ENCODE measurements at regions not wholly inside any gene's neighbourhood (a gene's known extent, or its start where the extent isn't known, plus 50 kb on each side); places are given as distances from the start of the nearest gene placed in this dataset.
"Not testable (repeated sequence)": the region's sequence is repeated elsewhere in the genome, so short reads cannot be mapped to it uniquely, and the experiment has no call there.

DNA sequence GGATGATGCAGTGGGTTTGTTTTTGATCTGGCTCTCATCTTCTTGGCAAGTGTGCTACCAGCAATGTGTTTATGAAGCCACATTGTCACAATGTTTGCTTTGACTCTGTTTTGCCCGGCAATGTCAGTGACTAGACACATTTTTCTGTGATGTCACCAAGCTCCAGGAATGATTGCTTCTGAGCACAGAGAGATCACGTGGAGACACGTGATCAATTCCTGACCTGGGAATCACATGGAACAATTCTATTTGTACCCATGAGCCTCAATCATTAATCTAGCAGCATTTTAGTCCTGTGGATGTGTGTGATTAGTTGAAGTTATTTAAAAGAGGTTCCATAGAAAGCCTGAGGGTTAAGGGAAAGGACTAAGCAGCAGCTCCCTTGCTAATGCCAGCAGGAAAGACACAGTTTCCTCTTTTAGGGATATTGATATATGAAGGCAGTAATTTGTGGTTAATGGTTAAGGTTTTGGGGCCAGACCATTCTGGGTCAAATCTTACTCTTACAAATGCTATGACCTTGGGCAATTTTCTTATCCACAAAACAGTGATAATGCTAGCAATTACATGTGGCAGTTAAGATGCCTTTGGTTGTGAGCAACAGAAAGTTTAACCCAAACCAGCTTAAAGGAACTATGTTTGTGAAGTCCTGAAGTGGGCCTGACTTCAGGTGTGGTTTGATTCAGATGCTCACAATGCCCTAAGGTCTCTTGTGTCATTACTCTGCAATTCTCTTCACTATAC is 59.0 kb downstream of the FASLG start:
- no peak for DNase-seq

DNA sequence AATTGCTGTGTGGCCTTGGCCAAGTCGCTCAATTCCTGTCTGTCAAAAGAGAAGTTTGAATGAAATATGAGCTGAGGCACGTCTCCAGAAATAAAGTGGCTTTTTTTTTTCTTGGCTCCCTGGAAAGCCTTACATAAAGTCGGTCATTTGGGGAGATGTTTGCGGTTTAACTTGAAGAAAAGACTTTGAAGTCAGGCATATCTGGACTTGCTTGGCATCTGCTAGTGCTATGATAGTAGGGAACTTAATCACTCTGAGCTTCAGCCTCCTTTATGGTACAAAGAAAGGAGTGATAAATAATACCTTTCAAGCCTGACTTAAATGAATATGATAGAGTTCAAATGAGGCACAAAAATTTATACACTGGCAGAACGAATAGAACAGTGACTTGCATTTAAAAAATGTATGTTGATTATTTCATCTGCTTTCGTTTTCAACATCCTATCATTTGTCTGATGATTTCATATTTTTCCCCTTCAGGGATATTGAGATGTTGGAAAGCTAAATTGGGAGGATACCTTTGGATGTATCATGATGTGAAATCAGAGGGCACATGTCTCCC is 60.2 kb downstream of the FASLG start:
- no peak for DNase-seq

DNA sequence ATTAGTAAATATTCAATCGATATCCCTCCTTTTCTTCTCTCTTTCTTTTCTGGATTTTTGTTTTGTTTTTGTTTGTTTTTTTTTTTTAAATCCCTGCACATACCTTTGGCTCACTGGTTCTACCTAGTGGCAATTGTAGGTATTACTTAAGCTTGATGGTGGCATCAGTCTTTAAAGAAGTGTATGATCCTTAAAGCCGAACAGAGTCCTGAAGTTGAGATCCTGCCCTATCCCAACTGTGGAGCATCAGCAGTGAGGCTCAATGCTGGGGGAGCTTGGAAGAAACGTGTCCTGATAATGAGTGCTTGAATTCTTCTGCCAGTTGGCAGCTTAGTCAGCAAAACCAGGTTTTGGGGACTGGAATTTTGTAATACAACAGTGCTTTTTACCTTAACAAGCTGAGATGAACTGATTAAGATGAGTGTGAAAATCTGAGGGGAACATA is 60.8 kb downstream of the FASLG start:
- no peak for DNase-seq

DNA sequence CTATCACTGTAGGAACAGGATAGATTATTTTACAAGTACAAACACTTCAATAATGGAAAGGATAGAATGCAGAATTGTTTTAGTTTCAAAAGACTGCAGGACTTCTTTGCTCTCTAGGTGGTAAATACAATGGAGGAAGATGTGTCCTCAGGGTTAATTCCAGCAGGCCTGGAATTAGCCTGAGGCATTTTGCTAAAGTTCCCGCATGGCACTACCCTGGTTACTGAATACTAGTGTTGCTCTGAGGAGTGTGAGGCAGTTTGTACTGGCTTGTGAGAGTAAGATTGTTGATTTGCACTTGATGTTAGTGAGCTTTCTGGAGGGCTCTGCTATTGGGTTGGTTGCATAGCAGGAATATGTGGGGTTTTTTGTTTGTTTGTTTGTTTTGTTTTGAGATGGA is 61.4 kb downstream of the FASLG start:
- DNase-seq, result no peak

DNA sequence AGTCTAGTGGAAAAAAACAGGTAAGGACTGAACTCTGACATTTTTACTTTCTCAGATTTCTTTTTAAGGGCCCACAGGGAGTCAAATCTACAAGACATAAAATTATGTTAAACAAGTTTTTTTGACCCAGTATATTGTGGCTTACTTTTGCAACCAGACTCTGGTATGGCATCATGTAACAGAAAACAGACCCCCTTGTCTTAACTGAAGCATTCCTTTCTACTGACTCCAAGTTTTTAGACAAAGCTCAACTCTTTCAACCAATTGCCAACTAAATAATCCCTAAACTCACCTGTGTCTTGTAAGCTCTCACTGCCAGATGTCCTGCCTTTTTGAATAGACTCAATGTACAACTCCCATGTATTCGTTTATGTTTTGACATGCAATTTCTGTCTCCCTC is 64.3 kb downstream of the FASLG start:
- DNase-seq, result no peak

DNA sequence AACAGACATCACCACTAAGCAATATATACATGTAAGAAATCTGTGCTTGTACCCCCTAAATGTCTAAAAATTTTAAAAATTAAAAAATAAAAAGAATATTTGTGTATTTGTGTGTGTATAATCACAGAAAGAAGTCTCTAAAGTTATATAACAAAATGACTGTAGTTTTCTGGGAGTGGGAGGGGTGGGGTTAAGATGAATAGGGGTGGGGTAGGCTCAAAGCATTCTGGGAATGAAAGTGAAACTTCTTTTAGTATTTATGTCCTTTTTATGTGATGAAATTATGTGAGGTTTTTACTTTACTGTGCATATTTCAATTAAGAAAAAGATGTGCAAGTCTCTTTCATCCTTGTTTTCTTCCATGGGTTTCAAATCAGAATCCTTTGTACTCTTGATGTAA is 65.3 kb downstream of the FASLG start:
- DNase-seq, result no peak

DNA sequence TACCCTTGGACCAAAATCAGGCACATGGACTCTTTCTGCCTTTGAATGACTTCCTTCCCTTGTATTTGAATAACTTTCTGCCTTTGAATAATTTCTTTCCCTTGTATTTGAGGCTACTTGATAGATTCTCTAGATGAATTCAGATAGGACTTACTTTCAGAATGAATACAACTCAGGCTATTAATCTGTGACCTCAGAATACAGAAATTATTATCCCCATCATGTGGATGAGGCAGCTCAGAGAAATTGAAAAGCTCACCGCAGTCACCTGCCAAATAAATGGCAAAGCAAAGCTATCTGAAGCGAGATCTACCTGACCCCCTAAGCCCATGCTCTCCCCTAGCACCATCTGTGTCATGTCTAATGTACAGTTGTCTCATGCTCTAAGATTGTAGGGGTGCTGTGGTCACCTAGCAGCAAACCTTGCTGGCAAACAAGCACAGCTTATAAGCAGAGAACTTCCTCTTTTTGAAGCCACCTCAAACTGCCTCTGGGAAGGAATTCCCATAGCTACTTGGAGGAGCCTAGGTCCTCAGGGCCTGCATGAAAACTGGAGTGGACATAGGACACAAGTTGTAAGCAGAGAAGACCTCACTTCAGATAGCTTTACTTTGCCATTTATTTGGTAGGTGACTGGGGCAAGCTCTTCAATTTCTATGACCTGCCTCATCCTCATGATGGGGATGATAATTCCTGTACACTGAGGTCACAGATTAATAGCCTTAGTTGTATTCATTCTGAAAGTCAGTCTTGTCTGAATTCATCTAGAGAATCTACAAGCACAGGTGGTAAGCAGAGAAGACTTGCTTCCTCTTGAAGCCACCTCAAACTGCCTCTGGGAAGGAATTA is 66.1 kb downstream of the FASLG start:
- DNase-seq, result no peak

DNA sequence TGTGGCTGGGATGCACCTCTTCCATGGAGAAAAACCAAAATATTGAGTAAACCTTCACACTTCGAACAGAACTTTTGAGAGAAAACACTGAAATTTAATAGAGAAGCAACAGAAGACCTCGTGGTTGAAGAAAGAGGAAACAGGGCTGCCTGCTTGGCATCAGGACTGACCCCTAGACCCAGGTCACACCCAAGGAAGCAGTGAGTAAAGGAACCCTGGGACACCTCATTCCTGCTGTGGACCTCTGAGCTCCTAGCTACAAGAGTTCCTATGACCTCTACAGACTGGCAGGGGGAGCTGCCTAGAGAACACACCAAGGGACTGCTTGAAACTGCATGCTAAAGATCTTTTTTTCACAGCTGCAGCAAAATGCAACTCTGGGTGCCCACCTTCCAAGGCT is 67.8 kb downstream of the FASLG start:
- no peak for DNase-seq

DNA sequence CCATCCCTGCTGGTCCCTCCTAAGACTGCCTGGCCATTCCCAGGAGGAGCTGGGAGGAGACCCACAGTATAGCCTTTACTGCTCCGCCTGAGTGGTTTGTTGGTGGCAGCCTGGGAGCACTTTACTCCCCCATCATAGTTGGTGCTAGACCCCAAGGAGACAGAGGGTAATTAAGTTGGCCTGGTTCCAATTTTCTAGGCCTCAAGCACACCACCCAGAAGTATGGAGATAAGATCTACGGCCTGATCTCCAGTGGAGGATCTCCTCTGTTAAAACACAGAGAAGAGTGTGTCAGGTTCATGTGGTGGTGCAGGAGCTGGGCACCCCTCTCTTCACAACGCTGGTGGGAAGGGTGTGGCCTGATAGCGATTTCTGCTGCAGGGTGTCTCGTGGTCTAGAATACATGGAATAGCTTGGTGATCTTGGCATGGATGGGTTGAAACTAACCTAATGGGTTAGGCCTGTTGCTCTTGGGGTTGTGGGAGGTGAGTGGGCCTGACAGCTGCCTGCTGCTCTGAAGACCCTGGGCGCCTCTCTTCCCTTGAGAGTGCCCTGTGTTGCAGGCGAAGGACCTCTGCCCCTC is 68.5 kb downstream of the FASLG start:
- no peak for DNase-seq

DNA sequence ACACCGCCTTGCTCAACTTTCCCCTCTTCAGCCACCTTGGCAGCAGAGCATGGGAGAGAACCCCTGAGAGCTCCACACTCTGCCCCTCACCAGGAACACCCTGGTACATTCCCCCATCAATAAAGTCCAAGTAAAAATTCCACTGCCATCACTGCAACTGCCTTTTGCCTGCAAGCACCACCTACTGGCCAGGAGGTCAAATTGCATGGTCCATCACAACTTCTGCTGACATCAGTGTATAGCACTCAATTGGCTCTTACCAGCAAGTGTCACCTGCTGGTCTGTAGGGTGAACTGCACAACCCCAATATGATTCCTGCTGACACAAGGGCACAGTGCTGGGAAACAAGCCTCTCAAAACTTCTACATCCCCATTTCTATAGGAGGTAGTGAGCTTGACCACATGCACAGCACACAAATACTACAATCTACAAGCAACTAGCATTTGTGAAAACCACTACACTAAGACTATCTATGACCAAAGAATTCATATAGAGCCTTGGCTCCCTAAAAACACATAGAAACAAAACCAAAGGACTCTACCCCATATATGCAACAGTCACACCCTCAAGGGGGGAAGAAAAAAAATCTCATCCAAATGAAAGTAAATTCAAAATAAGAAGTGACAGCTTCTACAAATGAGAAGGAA is 69.2 kb downstream of the FASLG start:
- DNase-seq, result peak; percentile 75

DNA sequence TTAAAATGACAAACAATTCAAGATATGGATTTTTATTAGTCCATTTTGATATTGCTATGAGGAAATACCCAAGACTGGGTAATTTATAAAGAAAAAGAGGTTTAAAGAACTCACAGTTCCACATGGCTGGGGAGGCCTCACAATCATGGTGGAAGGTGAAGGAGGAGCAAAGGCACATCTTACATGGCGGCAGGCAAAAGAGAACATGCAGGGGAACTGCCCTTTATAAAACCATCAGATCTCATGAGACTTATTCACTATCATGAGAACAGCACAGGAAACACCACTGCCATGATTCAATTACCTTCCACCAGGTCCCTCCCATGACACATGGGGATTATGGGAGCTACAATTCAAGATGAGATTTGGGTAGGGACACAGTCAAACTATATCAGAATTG is 69.8 kb downstream of the FASLG start:
- DNase-seq, result not testable (repeated sequence)

DNA sequence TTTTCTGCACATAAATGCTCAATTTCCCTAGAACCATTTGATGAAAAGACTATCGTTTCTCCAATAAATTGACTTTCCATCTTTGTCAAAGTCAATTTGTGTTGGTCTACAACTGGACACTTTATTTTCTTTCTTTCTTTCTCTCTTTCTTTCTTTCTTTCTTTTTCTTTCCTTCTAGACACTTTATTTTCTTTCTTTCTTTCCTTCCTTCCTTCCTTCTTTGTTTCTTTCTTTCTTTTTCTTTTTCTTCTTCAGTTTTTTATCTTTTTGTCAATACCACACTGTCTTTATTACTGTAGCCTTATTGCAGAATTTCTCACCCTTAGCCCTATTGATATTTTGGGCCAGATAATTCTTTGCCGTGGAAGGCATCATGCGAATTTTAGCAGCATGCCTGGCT is 73.5 kb downstream of the FASLG start:
- no peak for DNase-seq

DNA sequence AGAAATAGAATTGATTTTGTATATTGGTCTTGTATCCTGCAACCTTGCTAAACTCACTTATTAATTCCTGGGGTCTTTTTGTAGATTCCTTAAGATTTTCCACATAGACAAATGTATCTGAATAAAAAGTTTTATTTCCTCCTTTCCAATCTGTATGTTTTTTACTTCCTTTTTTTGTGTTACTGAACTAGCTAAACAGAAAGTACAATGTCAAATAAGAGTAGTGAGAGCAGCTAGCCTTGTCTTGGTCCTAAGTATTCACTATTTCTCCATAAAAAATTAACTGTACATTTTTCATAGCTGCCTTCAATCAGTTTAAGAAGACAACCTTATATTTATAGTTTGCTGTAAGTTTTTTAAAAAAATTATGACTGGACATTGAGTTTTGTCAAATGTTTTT is 74.9 kb downstream of the FASLG start:
- no peak for DNase-seq

DNA sequence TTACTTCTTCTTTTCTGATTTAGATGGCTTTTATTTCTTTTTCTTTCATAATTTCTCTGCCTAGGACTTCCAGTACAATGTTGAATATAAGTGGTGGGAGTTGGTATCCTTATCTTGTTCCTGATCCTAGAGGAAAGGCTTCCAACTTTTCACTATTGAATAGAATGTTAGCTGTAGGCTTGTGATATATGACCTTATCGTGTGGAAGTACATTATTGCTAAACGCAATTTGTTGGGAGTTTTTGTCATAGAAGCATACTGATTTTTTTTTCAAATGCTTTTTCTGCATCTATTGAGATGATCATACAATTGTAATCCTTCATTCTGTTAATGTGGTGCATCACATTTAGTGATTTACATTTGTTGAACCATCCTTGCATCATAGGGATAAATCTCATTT is 79.5 kb downstream of the FASLG start:
- no peak for DNase-seq

DNA sequence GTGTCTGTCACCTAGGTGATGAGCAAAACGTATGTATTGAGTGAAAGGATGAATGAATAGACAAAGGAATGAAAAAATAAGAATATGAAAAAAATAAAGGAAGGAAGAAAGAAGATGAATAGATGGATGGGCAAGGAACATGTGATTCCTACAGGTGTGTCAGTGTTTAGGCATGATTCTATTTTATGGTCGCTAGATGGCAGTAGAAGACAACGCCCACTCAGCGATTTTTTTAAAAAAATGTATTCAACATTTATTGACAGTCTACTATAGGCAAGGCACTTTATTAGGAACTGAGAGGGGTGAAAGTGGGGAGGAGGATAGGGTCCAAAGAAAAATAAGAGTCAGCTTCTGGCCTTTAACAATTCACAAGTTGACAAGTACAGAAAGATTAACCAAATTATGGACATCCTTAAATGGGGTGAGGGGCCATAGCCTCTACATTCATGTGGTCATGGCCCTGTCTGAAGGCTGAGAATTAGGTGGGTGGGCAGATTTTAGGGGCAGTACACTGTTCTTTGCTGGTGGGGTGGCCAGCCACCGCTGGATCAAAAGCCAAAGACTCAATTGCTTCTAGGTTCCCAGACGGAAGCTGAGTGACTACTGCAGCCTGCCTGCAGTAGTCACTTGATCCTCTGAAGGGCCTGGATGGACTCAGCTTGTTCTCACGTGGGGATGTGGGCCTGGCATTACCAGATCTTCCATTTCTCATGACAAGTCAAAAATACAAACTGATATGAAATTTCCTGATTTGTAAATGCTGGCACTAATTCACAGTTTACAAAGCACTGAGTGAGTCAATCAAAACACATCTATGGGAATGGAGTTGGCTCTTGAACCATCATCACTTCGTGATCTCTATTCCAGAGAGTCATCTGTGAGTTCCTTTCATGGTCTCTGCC is 83.9 kb downstream of the FASLG start:
- DNase-seq, result no peak

DNA sequence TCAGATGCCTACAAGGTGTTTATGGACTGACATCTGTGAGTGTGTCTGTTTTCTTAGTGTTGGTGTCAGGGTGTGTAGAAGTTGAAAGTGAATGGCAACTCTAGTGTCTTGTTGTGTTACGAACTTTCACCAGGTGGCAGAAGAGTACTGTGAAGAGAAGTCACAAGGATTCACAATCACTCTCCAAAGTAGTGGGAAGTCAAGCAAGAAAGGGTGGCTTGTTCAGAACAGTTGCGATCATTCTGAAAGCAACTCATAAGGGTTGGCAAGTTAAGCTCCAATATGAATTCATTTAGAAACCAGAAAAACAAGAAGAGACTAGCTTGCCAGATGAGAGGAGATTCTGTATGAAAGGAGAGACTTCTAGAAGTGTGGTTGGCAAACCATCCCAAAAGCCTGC is 86.1 kb downstream of the FASLG start:
- DNase-seq, result no peak

DNA sequence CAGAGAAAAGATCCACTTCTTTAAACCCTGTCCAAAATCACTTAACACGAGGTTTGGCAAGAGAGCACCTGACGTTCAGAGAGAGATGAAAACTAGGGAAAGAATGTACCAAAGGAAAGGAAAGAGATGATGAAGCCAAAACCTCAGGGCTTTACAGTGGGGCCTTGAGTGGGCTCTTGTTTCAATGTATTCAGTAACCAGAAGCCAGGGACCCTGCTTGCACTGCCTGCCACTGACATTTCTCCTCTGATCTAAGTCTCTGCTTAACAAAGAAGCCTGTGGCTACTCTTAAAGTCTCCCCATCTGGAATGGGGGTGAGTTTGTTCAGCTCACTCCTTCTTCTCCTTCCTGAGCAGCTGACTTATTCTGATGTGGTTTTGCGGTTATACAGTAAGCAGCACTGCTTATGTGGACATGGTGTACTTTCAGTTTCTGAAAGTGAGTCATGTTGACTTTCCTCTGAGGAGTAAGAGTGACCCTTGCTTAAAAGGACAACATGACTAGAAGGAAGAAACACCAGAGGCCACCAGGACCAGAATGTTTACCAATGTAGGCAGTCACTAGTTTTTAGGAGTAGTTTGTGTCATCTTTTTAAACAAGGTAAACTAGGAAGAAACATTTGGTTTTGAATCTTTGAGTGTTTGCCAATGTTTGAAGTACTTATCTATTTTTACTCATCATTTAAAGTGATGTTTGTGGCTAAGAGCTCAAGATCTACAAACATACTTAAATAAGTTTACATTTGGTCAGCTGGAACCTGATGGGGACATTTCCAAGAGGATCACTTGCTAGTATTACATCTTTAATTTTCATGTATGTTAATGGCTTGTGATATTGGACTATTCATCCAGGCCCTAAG is 87.4 kb downstream of the FASLG start:
- DNase-seq, result no peak

DNA sequence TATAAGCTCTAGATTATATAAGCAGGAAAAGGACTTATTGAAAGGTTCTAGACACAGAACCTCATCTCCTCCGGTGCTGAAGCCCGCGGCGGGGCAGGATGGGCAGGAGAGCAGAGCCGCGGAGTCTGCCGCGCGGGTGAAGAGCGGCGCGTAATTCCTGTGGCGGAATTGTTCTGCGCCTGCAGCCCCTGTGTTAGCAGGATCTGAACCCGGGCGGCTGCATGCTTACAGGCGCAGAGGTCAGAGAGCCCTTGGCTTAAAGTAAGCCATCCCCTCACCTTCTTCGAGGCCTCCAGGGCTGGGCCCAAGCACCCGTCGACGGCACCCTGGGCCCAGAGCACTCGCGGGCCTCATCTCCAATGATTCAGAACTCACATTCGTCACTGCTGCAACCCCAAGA is 89.3 kb downstream of the FASLG start:
- DNase-seq, result no peak

DNA sequence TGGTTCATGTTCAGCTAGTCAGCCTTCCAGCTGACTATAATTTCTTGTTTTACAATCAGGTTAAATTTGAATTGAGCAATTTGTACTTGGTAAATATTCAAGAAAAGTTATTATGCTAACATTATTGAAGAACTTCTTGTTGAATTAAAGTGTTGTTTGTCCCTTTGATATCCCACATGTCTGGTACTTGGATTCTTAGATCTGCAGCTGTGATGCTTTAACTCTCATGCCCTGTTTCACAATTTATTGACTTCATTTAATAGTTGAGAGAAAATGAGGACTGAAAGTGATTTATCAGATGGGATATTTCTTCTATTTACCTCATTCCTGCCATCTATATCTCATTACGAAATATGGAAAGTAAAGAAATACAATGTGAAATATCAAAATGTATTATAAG is 92.8 kb downstream of the FASLG start:
- no peak for DNase-seq

DNA sequence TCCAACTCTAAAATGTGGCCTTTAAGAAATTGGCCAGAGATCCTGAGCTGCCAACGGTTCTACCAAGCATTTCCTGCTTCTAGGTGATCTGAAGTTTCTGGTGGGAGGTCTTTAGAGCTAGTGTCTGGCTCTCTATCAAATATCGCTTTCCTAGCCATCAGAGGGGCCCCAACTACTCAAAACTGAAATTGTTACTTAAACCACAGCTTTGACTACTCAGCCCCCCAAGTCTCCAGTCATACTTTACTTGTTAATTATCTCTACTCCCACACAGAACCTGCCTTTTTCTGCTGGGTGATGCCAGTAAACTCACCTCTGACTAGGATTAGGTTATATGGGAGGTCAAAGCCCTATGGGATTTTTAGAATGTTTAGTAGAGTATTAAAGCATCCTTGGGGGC is 95.1 kb downstream of the FASLG start:
- no peak for DNase-seq

DNA sequence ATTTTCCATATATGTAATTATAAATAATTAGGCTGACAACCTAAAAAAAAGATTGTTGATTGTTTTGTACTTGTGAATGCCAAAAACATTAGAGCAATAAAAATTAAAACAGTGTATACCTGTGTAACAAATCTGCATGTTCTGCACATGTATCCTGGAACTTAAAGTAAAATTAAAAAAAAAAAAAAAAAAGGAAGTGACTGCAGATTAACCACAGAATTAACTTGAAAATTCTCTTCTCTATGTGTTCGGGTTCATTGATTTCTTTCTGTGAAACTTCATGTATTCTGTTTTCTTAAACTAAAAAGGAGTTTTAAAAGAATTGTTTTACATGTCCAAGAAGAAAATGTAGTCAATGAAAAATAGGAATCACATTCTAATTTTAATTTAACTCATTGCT is 95.7 kb downstream of the FASLG start:
- no peak for DNase-seq

All from activated effector memory CD4-positive, alpha-beta T cell treated with anti-CD3 and anti-CD28 coated beads, Interleukin-2, amount 50 U/mL, for 16 hours (primary cell).